ENCODE measurements at regions not wholly inside any gene's neighbourhood (a gene's known extent, or its start where the extent isn't known, plus 50 kb on each side); places are given as distances from the start of the nearest gene placed in this dataset.

DNA sequence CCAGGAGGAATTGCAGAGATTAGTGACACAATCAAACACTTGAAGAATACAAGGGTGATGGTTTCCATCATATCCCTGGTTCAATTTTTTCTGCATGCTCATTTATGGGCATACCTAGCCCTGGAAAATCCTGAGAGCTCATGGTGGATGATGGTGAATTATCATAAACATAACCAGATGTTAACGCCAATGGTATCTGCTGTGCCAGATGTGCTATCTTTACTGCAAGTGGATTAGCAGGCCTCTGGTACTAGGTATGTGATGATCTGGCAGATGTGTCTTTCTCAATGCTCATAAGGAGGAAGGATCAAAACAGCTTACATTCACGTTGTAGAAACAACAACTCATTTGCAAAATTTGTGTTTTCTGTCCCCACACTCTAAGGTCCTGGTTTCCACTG lies 150.5 kb downstream of the FZD1 start:
- ChIA-PET CTCF (no interaction called here), POLR2A (no interaction called here)
- TF ChIP-seq CTCF (IDR thresholded peaks at IDR 0.05), result no peak
- no peak for TF ChIP-seq TCF7L2 (IDR thresholded peaks at IDR 0.05; ENCODE audit: low read depth, low read length)
- no peak for TF ChIP-seq SIN3A (IDR thresholded peaks at IDR 0.05; ENCODE audit: borderline replicate concordance, insufficient read depth, low read depth, low read length)
- TF ChIP-seq POLR2AphosphoS5 (IDR thresholded peaks at IDR 0.05; ENCODE audit: low read depth, low read length), result no peak
- TF ChIP-seq REST (IDR thresholded peaks at IDR 0.05; ENCODE audit: insufficient read depth in 1 of 2, low read depth in 2 of 2, low read length in 1 of 2), result no peak
- no TSS peak for BruUV-seq (replicated peaks)
- Histone ChIP-seq H3K27me3 (ENCODE audit: control insufficient read depth, insufficient read depth, low read length) (no peaks in the 10 kb centered on the region), H3K36me3 (ENCODE audit: control insufficient read depth, insufficient read depth, low read length) (no peaks in the 10 kb centered on the region), H3K27ac (ENCODE audit: low read length) (no peak overlapping the region), H3K4me1 (ENCODE audit: control insufficient read depth, insufficient read depth, low read length) (no peaks in the 10 kb centered on the region), H3K4me3 (ENCODE audit: low read depth in 2 of 2, low read length in 2 of 2) (no peak overlapping the region), H3K9me3 (ENCODE audit: control insufficient read depth, insufficient read depth, low read depth, low read length) (no peaks in the 10 kb centered on the region)
- DNase-seq (ENCODE audit: low read depth, low spot score), result no peak
- intact Hi-C loops (cut with micrococcal nuclease; ENCODE audit: unreplicated experiment), result no loop called here
- no peak for ATAC-seq
- in situ Hi-C loops (cut with HindIII; ENCODE audit: low pct_unique_long_range_greater_than_20kb, low sequenced_read_pairs), result no loop called here

- no peak for ATAC-seq
- Histone ChIP-seq H3K36me3 (ENCODE audit: control insufficient read depth, insufficient read depth, low read length) (no peaks in the 10 kb centered on the region), H3K4me1 (ENCODE audit: control insufficient read depth, insufficient read depth, low read length) (no peaks in the 10 kb centered on the region), H3K27ac (ENCODE audit: low read length) (no peak overlapping the region), H3K4me3 (ENCODE audit: low read depth in 2 of 2, low read length in 2 of 2) (no peak overlapping the region), H3K9me3 (ENCODE audit: control insufficient read depth, insufficient read depth, low read depth, low read length) (no peaks in the 10 kb centered on the region), H3K27me3 (ENCODE audit: control insufficient read depth, insufficient read depth, low read length) (no peaks in the 10 kb centered on the region)
- no peak for DNase-seq (ENCODE audit: low read depth, low spot score)
- in situ Hi-C loops (cut with HindIII; ENCODE audit: low pct_unique_long_range_greater_than_20kb, low sequenced_read_pairs), result no loop called here
- intact Hi-C loops (cut with micrococcal nuclease; ENCODE audit: unreplicated experiment), result no loop called here
- BruUV-seq (replicated peaks), result no TSS peak
- ChIA-PET CTCF (no interaction called here), POLR2A (no interaction called here)
- TF ChIP-seq POLR2AphosphoS5 (IDR thresholded peaks at IDR 0.05; ENCODE audit: low read depth, low read length), result no peak
- TF ChIP-seq REST (IDR thresholded peaks at IDR 0.05; ENCODE audit: insufficient read depth in 1 of 2, low read depth in 2 of 2, low read length in 1 of 2), result no peak
- no peak for TF ChIP-seq SIN3A (IDR thresholded peaks at IDR 0.05; ENCODE audit: borderline replicate concordance, insufficient read depth, low read depth, low read length)
- no peak for TF ChIP-seq CTCF (IDR thresholded peaks at IDR 0.05)
- TF ChIP-seq TCF7L2 (IDR thresholded peaks at IDR 0.05; ENCODE audit: low read depth, low read length), result no peak
Measured at GRCh38 chr7:91416155-91416865, 152.1 kb downstream of the FZD1 start.

Measured in Panc1 (cell line).